GM23338 (cell line): ENCODE measurements at regions not wholly inside any gene's neighbourhood (a gene's known extent, or its start where the extent isn't known, plus 50 kb on each side); places are given as distances from the start of the nearest gene placed in this dataset.

Experiments
- ATAC-seq: fragments of 200-7000 bp; cut with Tn5 transposase; 3 replicates; pipeline ENCODE4 v1.9.1; 2020
- DNase-seq: peaks from one replicate; pipeline ENCODE4 v3.0.0-alpha.2; 2015; ENCODE audit warnings: low spot score
- H2AFZ ChIP-seq: fragments of 200-600 bp; sonication (generic); 2 replicates; pipeline ENCODE4 v1.8.0; 2016; ENCODE audit warnings: antibody characterized with exemption, mild to moderate bottlenecking, moderate library complexity
- H3F3A ChIP-seq: fragments of 200-600 bp; sonication (generic); replicated peaks from 2 replicates; pipeline ENCODE4 v1.8.0; 2017; ENCODE audit warnings: antibody characterized with exemption, mixed run types, low read depth
- H3K27ac ChIP-seq: fragments of 200-600 bp; sonication (generic); 2 replicates; pipeline ENCODE4 v1.6.1; 2016; ENCODE audit warnings: low read depth
- H3K27me3 ChIP-seq: fragments of 200-600 bp; sonication (generic); 2 replicates; pipeline ENCODE4 v1.8.0; 2016; ENCODE audit warnings: mild to moderate bottlenecking, mixed run types, moderate library complexity; ENCODE audit not compliant: insufficient read depth
- H3K36me3 ChIP-seq: fragments of 200-600 bp; sonication (generic); 2 replicates; pipeline ENCODE4 v1.8.0; 2016; ENCODE audit warnings: mild to moderate bottlenecking; ENCODE audit not compliant: insufficient read depth
- H3K4me1 ChIP-seq: fragments of 200-600 bp; sonication (generic); 2 replicates; pipeline ENCODE4 v1.8.0; 2016; ENCODE audit warnings: mild to moderate bottlenecking, moderate library complexity; ENCODE audit not compliant: insufficient read depth
- H3K4me2 ChIP-seq: fragments of 200-600 bp; sonication (generic); 2 replicates; pipeline ENCODE4 v1.7.1; 2017; ENCODE audit warnings: mixed run types
- H3K4me3 ChIP-seq: fragments of 200-600 bp; sonication (generic); 2 replicates; pipeline ENCODE4 v1.6.1; 2016; ENCODE audit warnings: mixed run types
- H3K79me2 ChIP-seq: fragments of 200-600 bp; sonication (generic); replicated peaks from 2 replicates; pipeline ENCODE4 v1.8.0; 2017; ENCODE audit warnings: mild to moderate bottlenecking; ENCODE audit not compliant: insufficient read depth
- H3K9me2 ChIP-seq: fragments of 200-600 bp; sonication (generic); 2 replicates; pipeline ENCODE4 v1.8.0; 2017; ENCODE audit not compliant: insufficient read depth
- H4K20me1 ChIP-seq: fragments of 200-600 bp; sonication (generic); replicated peaks from 2 replicates; pipeline ENCODE4 v1.8.0; 2017; ENCODE audit warnings: mild to moderate bottlenecking; ENCODE audit not compliant: insufficient read depth
- H3K27ac Mint-ChIP-seq: 2 replicates; pipeline ENCODE4 v1.8.0; 2020; ENCODE audit warnings: inconsistent platforms, mild to moderate bottlenecking, moderate library complexity, mixed read lengths
- H3K27me3 Mint-ChIP-seq: 3 replicates; pipeline ENCODE4 v1.8.0; 2022; ENCODE audit warnings: low read depth, mild to moderate bottlenecking, moderate library complexity, mixed read lengths, inconsistent platforms; ENCODE audit not compliant: insufficient read depth, poor library complexity
- H3K36me3 Mint-ChIP-seq: 3 replicates; pipeline ENCODE4 v1.8.0; 2021; ENCODE audit warnings: low read depth, mild to moderate bottlenecking, inconsistent platforms, moderate library complexity, mixed read lengths
- H3K4me1 Mint-ChIP-seq: 3 replicates; pipeline ENCODE4 v1.8.0; 2020; ENCODE audit warnings: mild to moderate bottlenecking, inconsistent platforms, mixed read lengths
- H3K4me3 Mint-ChIP-seq: 3 replicates; pipeline ENCODE4 v1.8.0; 2021; ENCODE audit warnings: moderate library complexity, mild to moderate bottlenecking, inconsistent platforms, mixed read lengths
- H3K9me3 Mint-ChIP-seq: 3 replicates; pipeline ENCODE4 v1.8.0; 2020; ENCODE audit warnings: moderate library complexity, mild to moderate bottlenecking, inconsistent platforms, mixed read lengths
- CREB1 ChIP-seq: fragments of 250-450 bp; sonication (Bioruptor Pico); IDR thresholded peaks from 2 replicates; pipeline ENCODE4 v1.5.0; 2020; ENCODE audit warnings: low read depth, mild to moderate bottlenecking, moderate library complexity
- CTCF ChIP-seq, 2 experiments: fragments of 200-600 bp in 1 of 2; sonication (generic) in 1 of 2; conservative IDR thresholded peaks; 2 replicates each; pipeline versions ENCODE4 v1.5.1 to v1.6.1; 2016 to 2017; ENCODE audit warnings: antibody characterized with exemption in 2 of 2, low read depth in 2 of 2, mild to moderate bottlenecking in 2 of 2, moderate library complexity in 1 of 2
- ETS1 ChIP-seq: IDR thresholded peaks from 2 replicates; pipeline ENCODE4 v1.6.1; 2016; ENCODE audit warnings: antibody characterized with exemption
- EZH2 ChIP-seq: fragments of 200-600 bp; sonication (generic); IDR thresholded peaks from one replicate; pipeline ENCODE4 v1.8.0; 2017; ENCODE audit warnings: antibody characterized with exemption, mild to moderate bottlenecking, low read depth; ENCODE audit not compliant: unreplicated experiment
- JUNB ChIP-seq: IDR thresholded peaks from one replicate; pipeline ENCODE4 v1.6.1; 2016; ENCODE audit warnings: antibody characterized with exemption; ENCODE audit not compliant: unreplicated experiment
- NANOG ChIP-seq: IDR thresholded peaks from 2 replicates; pipeline ENCODE4 v1.6.1; 2016; ENCODE audit warnings: antibody characterized with exemption, borderline replicate concordance
- POLR2AphosphoS5 ChIP-seq: IDR thresholded peaks from 2 replicates; pipeline ENCODE4 v1.6.1; 2016; ENCODE audit warnings: antibody characterized with exemption, low read depth
- REST ChIP-seq: IDR thresholded peaks from one replicate; pipeline ENCODE4 v1.6.1; 2018; ENCODE audit warnings: antibody characterized with exemption; ENCODE audit not compliant: unreplicated experiment
- STAT1 ChIP-seq: IDR thresholded peaks from one replicate; pipeline ENCODE4 v1.6.1; 2016; ENCODE audit warnings: antibody characterized with exemption; ENCODE audit not compliant: unreplicated experiment
- ZNF331 ChIP-seq: fragments of 250-450 bp; sonication (Bioruptor Pico); IDR thresholded peaks from 2 replicates; pipeline ENCODE4 v1.5.0; 2020; ENCODE audit warnings: low read depth, mild to moderate bottlenecking, moderate library complexity
- ZNF462 ChIP-seq: fragments of 250-450 bp; sonication (Bioruptor Pico); IDR thresholded peaks from 2 replicates; pipeline ENCODE4 v1.5.0; 2020; ENCODE audit warnings: mild to moderate bottlenecking, moderate library complexity

DNA sequence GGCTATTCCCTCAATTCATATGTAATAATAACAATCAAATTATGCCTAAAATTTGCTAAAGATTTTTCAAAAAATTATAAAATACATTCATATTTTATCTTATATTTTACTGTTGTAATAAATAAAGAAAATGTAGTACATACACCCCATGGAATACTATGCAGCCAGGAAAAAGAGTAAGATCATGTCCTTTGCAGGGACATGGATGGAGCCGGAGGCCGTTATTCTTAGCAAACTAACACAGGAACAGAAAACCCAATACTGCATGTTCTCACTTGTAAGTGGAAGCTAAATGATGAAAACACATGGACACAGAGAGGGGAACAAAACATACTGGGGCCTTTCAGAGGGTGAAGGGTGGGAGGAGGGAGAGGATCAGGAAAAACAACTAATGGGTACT, 584.2 kb upstream of the MMS22L start (continued):
- no peak for TF ChIP-seq CTCF (conservative IDR thresholded peaks at IDR 0.05; ENCODE audit: low read depth in 2 of 2)
- no peak for TF ChIP-seq POLR2AphosphoS5
- TF ChIP-seq ETS1 = no peak
- TF ChIP-seq REST = no peak
- TF ChIP-seq STAT1 = no peak
- no peak for TF ChIP-seq EZH2
- TF ChIP-seq ZNF331 (CRISPR knock-in tag) = no peak
- TF ChIP-seq JUNB = no peak

GRCh38 chr6:97870273-97870672, 587.3 kb upstream of the MMS22L start:
- Histone ChIP-seq H4K20me1 (no peaks in the 10 kb centered on the region), H3K9me2 (no peaks in the 10 kb centered on the region), H3K4me1 (peaks cover 26% of the 10 kb centered on the region), H3K4me2 (no peak overlapping the region), H3K27me3 (no peaks in the 10 kb centered on the region), H3K27ac (peak overlapping the region; percentile 81), H2AFZ (no peak overlapping the region), H3K79me2 (no peaks in the 10 kb centered on the region), H3K4me3 (no peak overlapping the region), H3K36me3 (no peaks in the 10 kb centered on the region), H3F3A (no peaks in the 10 kb centered on the region)
- no peak for DNase-seq
- Mint-ChIP-seq H3K27ac (peak overlapping the region; percentile 68), H3K36me3 (peaks cover 4% of the 10 kb centered on the region; the same call in 2 of the 3 replicates), H3K4me1 (peaks cover 18% of the 10 kb centered on the region), H3K27me3 (no peaks in the 10 kb centered on the region), H3K9me3 (peaks cover 4% of the 10 kb centered on the region; the same call in 1 of the 3 replicates), H3K4me3 (no peak overlapping the region)
- ATAC-seq = no peak
- TF ChIP-seq STAT1 (no peak), EZH2 (no peak), CREB1 (no peak), JUNB (no peak), NANOG (no peak), ETS1 (no peak), ZNF462 (CRISPR knock-in tag) (no peak)
